ENCODE measurements at regions not wholly inside any gene's neighbourhood (a gene's known extent, or its start where the extent isn't known, plus 50 kb on each side); places are given as distances from the start of the nearest gene placed in this dataset.
"Not testable (repeated sequence)": the region's sequence is repeated elsewhere in the genome, so short reads cannot be mapped to it uniquely, and the experiment has no call there.

DNA sequence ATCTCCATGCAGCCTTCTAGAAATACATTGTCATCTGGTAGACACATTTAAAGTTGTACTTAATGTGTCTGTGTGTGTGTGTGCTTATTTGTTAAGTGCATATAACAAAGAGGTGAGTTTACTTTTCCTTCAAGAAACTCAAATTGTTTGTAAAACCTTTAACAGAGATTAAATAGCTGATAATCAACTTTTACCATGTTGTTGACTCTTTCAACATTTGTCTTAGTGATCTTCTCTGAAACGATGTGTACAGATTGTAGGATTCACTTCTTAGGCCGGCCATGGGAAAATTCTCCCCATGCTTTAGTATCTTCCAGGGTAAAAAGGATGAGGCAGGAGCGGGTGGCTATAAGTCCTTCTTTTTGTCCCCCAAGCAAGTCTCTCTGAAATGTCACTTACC, 292.9 kb upstream of the MAF start:
- H3K4me3 Mint-ChIP-seq, result no peak overlapping the region
- no peak for DNase-seq
- H3K27me3 Mint-ChIP-seq, result no peaks in the 10 kb centered on the region
- H3K4me1 Mint-ChIP-seq, result no peaks in the 10 kb centered on the region
- H3K9me3 Mint-ChIP-seq, result no peaks in the 10 kb centered on the region
- CTCF ChIA-PET, result no interaction called here
- no peak overlapping the region for H3K27ac Mint-ChIP-seq
- no peaks in the 10 kb centered on the region for H3K36me3 Mint-ChIP-seq

- no peak for DNase-seq
- no peak overlapping the region for H3K27ac Mint-ChIP-seq
- no peaks in the 10 kb centered on the region for H3K27me3 Mint-ChIP-seq
- H3K4me3 Mint-ChIP-seq, result no peak overlapping the region
- H3K36me3 Mint-ChIP-seq, result no peaks in the 10 kb centered on the region
- H3K4me1 Mint-ChIP-seq, result no peaks in the 10 kb centered on the region
- no peaks in the 10 kb centered on the region for H3K9me3 Mint-ChIP-seq
- CTCF ChIA-PET, result no interaction called here
Measured at GRCh38 chr16:79892278-79892677, 291.7 kb upstream of the MAF start.

DNA sequence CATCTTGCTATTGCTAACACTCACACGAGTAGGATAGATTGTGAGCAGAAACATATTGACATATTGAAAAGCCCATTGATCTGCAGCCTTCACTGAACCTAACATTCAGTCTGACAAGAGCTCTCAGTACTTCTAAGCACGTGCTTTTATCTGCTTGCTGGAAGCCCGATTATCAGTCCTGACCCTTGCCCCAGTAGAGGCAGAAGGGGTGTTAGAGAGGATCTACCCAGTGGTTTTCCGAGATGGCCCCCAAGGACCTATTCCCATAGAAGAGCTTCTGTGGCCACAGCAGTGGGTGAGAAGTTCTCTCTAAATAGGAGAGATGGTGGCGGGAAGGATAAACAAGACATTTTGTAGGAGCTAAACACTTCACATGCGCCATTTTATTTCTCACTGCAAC, 290.9 kb upstream of the MAF start:
- no peaks in the 10 kb centered on the region for H3K36me3 Mint-ChIP-seq
- no peaks in the 10 kb centered on the region for H3K27me3 Mint-ChIP-seq

DNA sequence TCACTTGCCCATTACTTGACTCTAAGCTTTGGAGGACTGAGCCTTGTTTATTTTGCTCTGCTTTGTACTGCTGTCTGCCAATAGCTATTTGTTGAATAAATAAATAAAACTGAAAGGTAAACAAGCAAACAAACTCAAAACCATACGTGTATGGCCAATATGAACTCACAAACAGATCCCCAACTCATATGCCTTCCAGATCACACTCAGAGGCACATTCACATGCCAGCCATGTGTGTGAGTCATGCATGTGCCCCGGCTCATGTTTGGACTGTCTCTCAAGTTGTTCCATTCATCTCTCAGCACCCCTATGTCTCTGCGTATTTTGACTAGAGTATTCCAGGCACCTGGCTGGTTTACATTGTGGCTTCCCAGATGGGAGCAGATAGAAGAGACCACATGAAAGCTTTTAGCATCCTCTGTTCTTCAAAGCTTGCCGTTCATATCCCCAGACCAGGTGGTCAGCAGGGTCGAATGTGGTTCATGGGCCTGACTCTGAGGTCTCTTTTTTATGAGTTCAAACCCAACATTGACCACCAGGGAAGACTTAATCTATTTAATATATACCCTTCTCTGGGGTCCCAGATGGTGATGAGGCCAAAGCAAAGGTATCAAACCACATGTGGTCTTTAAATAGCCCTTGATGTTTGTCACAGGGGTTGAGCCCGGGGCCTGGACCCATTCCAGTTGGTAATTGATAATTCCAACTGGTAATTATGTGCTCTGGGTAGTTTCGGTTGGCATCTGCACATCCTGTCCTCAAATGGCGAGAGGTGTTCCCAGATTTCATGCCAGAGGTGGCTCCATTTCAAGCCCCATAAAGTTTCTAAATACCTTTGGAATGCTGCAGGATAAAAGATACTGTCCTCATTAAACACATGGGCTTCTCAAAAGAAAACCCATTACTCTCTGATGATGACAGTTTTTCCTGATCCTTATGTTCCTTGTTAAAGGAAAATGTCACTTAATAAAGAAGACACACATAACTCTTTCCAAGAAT, 287.3 kb upstream of the MAF start:
- CTCF ChIA-PET, result no interaction called here
- Mint-ChIP-seq H3K4me1 (no peaks in the 10 kb centered on the region), H3K27ac (no peak overlapping the region), H3K4me3 (no peak overlapping the region), H3K27me3 (no peaks in the 10 kb centered on the region), H3K9me3 (no peaks in the 10 kb centered on the region), H3K36me3 (no peaks in the 10 kb centered on the region)
- no peak for DNase-seq

More for the DNA sequence above, 290.9 kb upstream of the MAF start:
- CTCF ChIA-PET, result no interaction called here
- Mint-ChIP-seq H3K27ac (no peak overlapping the region), H3K4me3 (no peak overlapping the region), H3K4me1 (no peaks in the 10 kb centered on the region), H3K9me3 (no peaks in the 10 kb centered on the region)
- DNase-seq, result no peak

GRCh38 chr16:79885320-79885719, 284.8 kb upstream of the MAF start:
- Mint-ChIP-seq H3K4me1 (no peaks in the 10 kb centered on the region), H3K27ac (no peak overlapping the region), H3K36me3 (no peaks in the 10 kb centered on the region), H3K9me3 (no peaks in the 10 kb centered on the region), H3K4me3 (no peak overlapping the region), H3K27me3 (no peaks in the 10 kb centered on the region)
- CTCF ChIA-PET, result no interaction called here
- DNase-seq, result no peak

- Mint-ChIP-seq H3K4me1 (no peaks in the 10 kb centered on the region), H3K27me3 (no peaks in the 10 kb centered on the region), H3K36me3 (no peaks in the 10 kb centered on the region), H3K4me3 (no peak overlapping the region), H3K27ac (no peak overlapping the region), H3K9me3 (no peaks in the 10 kb centered on the region)
- CTCF ChIA-PET, result no interaction called here
- DNase-seq, result no peak
Measured at GRCh38 chr16:79883494-79883893, 283.0 kb upstream of the MAF start.

GRCh38 chr16:79882340-79883005, 281.9 kb upstream of the MAF start:
- Mint-ChIP-seq H3K27me3 (peaks cover 6% of the 10 kb centered on the region), H3K4me3 (no peak overlapping the region), H3K27ac (no peak overlapping the region), H3K9me3 (no peaks in the 10 kb centered on the region), H3K36me3 (no peaks in the 10 kb centered on the region), H3K4me1 (no peaks in the 10 kb centered on the region)
- DNase-seq, result no peak
- CTCF ChIA-PET, result no interaction called here

DNA sequence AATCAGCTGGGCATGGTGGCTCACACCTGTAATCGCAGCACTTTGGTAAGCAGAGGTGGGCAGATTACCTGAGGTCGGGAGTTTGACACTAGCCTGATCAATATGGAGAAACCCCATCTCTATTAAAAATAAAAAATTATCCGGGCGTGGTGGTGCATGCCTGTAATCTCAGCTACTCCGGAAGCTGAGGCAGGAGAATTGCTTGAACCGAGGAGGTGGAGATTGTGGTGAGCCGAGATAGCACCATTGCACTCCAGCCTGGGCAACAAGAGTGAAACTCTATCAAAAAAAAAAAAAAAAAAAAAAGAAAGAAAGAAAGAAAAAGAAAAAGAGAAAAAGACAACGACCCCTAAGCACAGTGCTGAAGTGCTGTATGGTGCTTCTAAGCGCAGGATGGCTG, 280.6 kb upstream of the MAF start:
- H3K4me1 Mint-ChIP-seq, DNase-seq, H3K9me3 Mint-ChIP-seq, H3K4me3 Mint-ChIP-seq, H3K36me3 Mint-ChIP-seq, H3K27me3 Mint-ChIP-seq, CTCF ChIA-PET, H3K27ac Mint-ChIP-seq: not testable (repeated sequence)

- H3K27me3 Mint-ChIP-seq, result peaks cover 6% of the 10 kb centered on the region
- no peak overlapping the region for H3K27ac Mint-ChIP-seq
- CTCF ChIA-PET, result no interaction called here
- H3K4me1 Mint-ChIP-seq, result no peaks in the 10 kb centered on the region
- no peak overlapping the region for H3K4me3 Mint-ChIP-seq
- DNase-seq, result no peak
- no peaks in the 10 kb centered on the region for H3K9me3 Mint-ChIP-seq
- H3K36me3 Mint-ChIP-seq, result no peaks in the 10 kb centered on the region
Measured at GRCh38 chr16:79876332-79876730, 275.8 kb upstream of the MAF start.

GRCh38 chr16:79874391-79874790, 273.9 kb upstream of the MAF start:
- DNase-seq, result no peak
- H3K4me3 Mint-ChIP-seq, result no peak overlapping the region
- CTCF ChIA-PET, result no interaction called here
- H3K4me1 Mint-ChIP-seq, result no peaks in the 10 kb centered on the region
- no peak overlapping the region for H3K27ac Mint-ChIP-seq
- H3K36me3 Mint-ChIP-seq, result no peaks in the 10 kb centered on the region
- no peaks in the 10 kb centered on the region for H3K9me3 Mint-ChIP-seq
- H3K27me3 Mint-ChIP-seq, result peaks cover 11% of the 10 kb centered on the region

DNA sequence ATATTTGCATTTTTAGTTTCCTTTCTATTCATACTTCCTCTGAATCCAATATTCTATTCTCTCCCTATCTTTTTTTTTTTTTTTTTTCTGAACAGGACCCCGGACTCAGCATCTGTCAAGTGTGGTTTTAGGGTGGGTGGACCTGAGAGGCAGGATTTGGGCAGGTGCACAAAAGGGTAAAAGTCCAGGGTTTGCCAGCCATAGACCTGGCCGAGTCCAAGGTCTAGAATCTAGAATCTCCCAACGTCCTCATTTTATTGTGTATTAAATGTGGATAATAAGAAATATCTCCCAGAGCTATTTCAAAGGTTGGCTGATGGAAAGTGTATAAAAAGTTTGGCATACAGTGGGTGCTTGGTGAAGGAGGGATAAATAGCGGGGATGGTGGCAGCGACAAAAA, 273.3 kb upstream of the MAF start:
- Mint-ChIP-seq H3K27ac (no peak overlapping the region), H3K27me3 (peaks cover 11% of the 10 kb centered on the region), H3K4me1 (no peaks in the 10 kb centered on the region), H3K9me3 (no peaks in the 10 kb centered on the region), H3K36me3 (no peaks in the 10 kb centered on the region), H3K4me3 (no peak overlapping the region)
- CTCF ChIA-PET, result no interaction called here
- no peak for DNase-seq

- CTCF ChIA-PET, result no interaction called here
- Mint-ChIP-seq H3K27me3 (peaks cover 5% of the 10 kb centered on the region), H3K27ac (no peak overlapping the region), H3K4me3 (no peak overlapping the region), H3K9me3 (no peaks in the 10 kb centered on the region), H3K4me1 (no peaks in the 10 kb centered on the region), H3K36me3 (no peaks in the 10 kb centered on the region)
- DNase-seq, result no peak
Measured at GRCh38 chr16:79871906-79872305, 271.4 kb upstream of the MAF start.

- Mint-ChIP-seq H3K4me1 (no peaks in the 10 kb centered on the region), H3K36me3 (no peaks in the 10 kb centered on the region), H3K9me3 (no peaks in the 10 kb centered on the region), H3K4me3 (no peak overlapping the region), H3K27ac (no peak overlapping the region), H3K27me3 (peaks cover 5% of the 10 kb centered on the region)
- DNase-seq, result no peak
- CTCF ChIA-PET, result no interaction called here
Measured at GRCh38 chr16:79870016-79870886, 269.7 kb upstream of the MAF start.

GRCh38 chr16:79869304-79870015, 268.9 kb upstream of the MAF start:
- Mint-ChIP-seq H3K4me1 (no peaks in the 10 kb centered on the region), H3K9me3 (no peaks in the 10 kb centered on the region), H3K4me3 (no peak overlapping the region), H3K27me3 (peaks cover 5% of the 10 kb centered on the region), H3K36me3 (no peaks in the 10 kb centered on the region), H3K27ac (no peak overlapping the region)
- CTCF ChIA-PET, result no interaction called here
- DNase-seq, result no peak

Data from activated naive CD4-positive, alpha-beta T cell treated with anti-CD3 and anti-CD28 coated beads, Interleukin-2, amount 10 ng/mL, durations not matched to agents 7 days and 5 days (primary cell).